ENCODE measurements at regions not wholly inside any gene's neighbourhood (a gene's known extent, or its start where the extent isn't known, plus 50 kb on each side); places are given as distances from the start of the nearest gene placed in this dataset.

- Histone ChIP-seq H3K4me3 (ENCODE audit: low read length in 3 of 3) (no peak overlapping the region), H3K9ac (ENCODE audit: low read length in 3 of 3) (no peak overlapping the region), H3K36me3 (ENCODE audit: control insufficient read depth in 2 of 3, insufficient read depth in 3 of 3, low read length in 3 of 3) (no peaks in the 10 kb centered on the region), H3K27me3 (ENCODE audit: control insufficient read depth, insufficient read depth, low read length) (no peaks in the 10 kb centered on the region), H3K27ac (ENCODE audit: low read depth in 2 of 2, low read length in 2 of 2) (no peak overlapping the region), H3K4me1 (ENCODE audit: control insufficient read depth in 2 of 3, insufficient read depth in 2 of 3, low read depth in 1 of 3, low read length in 3 of 3) (no peaks in the 10 kb centered on the region), H3K9me3 (ENCODE audit: control insufficient read depth in 2 of 3, insufficient read depth in 1 of 3, low read length in 3 of 3) (no peaks in the 10 kb centered on the region)
- DNase-seq (no peak), FAIRE-seq (no peak)
- TF ChIP-seq, protein P1, sequence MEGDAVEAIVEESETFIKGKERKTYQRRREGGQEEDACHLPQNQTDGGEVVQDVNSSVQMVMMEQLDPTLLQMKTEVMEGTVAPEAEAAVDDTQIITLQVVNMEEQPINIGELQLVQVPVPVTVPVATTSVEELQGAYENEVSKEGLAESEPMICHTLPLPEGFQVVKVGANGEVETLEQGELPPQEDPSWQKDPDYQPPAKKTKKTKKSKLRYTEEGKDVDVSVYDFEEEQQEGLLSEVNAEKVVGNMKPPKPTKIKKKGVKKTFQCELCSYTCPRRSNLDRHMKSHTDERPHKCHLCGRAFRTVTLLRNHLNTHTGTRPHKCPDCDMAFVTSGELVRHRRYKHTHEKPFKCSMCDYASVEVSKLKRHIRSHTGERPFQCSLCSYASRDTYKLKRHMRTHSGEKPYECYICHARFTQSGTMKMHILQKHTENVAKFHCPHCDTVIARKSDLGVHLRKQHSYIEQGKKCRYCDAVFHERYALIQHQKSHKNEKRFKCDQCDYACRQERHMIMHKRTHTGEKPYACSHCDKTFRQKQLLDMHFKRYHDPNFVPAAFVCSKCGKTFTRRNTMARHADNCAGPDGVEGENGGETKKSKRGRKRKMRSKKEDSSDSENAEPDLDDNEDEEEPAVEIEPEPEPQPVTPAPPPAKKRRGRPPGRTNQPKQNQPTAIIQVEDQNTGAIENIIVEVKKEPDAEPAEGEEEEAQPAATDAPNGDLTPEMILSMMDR (IDR thresholded peaks at IDR 0.05; ENCODE audit: borderline replicate concordance, extremely low read depth, insufficient read depth), result no peak
- intact Hi-C loops (cut with DNase I), result no loop called here
Measured at GRCh38 chr16:48963901-48964615, 317.6 kb downstream of the CBLN1 start.

DNA sequence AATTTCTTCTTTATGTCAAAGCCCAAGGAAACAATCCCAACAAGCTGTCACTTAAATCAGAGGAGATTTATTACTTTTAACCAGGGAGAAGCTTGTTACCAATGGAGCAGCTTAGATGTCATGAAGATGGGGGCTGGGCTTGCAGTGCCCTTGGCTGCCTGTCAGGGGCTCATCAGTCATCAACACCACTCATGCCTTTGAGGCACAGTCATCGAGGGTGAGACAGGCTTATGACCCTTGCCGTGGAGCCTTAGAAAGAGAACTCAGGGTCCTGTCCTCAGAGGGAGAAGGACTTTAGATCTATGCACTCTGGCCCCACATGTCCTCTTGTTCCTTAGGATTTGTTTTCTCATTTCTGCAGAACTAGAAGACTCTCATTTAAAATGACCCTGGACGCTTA is 318.3 kb downstream of the CBLN1 start:
- no peaks in the 10 kb centered on the region for H3K36me3 ChIP-seq (ENCODE audit: control insufficient read depth in 2 of 3, insufficient read depth in 3 of 3, low read length in 3 of 3)
- no peaks in the 10 kb centered on the region for H3K27me3 ChIP-seq (ENCODE audit: control insufficient read depth, insufficient read depth, low read length)
- TF ChIP-seq, protein P1 (IDR thresholded peaks at IDR 0.05; ENCODE audit: borderline replicate concordance, extremely low read depth, insufficient read depth), result no peak
- no peaks in the 10 kb centered on the region for H3K9me3 ChIP-seq (ENCODE audit: control insufficient read depth in 2 of 3, insufficient read depth in 1 of 3, low read length in 3 of 3)
- H3K4me1 ChIP-seq (ENCODE audit: control insufficient read depth in 2 of 3, insufficient read depth in 2 of 3, low read depth in 1 of 3, low read length in 3 of 3), result no peaks in the 10 kb centered on the region
- no peak overlapping the region for H3K27ac ChIP-seq (ENCODE audit: low read depth in 2 of 2, low read length in 2 of 2)
- DNase-seq, result no peak
- FAIRE-seq, result no peak
- intact Hi-C loops (cut with DNase I), result no loop called here
- H3K9ac ChIP-seq (ENCODE audit: low read length in 3 of 3), result no peak overlapping the region
- no peak overlapping the region for H3K4me3 ChIP-seq (ENCODE audit: low read length in 3 of 3)

DNA sequence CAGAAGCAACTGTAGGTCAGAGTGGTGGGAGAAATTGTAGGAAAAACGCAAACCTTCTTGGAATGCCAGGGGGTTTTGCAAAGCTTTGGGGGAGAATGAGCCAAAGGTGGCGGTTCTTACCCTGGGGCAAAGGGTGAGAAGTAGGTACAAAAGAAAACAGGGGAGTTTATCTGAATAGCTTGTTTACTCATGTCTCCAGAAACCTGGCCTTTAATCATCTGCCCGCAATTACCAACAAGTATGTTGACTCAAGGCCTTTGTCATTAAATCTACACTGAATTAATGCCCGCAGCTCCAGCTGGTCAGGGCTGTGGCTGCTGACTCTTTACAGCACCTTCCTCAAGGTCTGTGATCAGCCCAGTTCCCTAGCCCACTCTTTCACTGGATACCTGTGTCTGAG is 320.1 kb downstream of the CBLN1 start:
- H3K27ac ChIP-seq (ENCODE audit: low read depth in 2 of 2, low read length in 2 of 2), result no peak overlapping the region
- no peak overlapping the region for H3K9ac ChIP-seq (ENCODE audit: low read length in 3 of 3)
- no peaks in the 10 kb centered on the region for H3K27me3 ChIP-seq (ENCODE audit: control insufficient read depth, insufficient read depth, low read length)
- no peak for FAIRE-seq
- H3K9me3 ChIP-seq (ENCODE audit: control insufficient read depth in 2 of 3, insufficient read depth in 1 of 3, low read length in 3 of 3), result no peaks in the 10 kb centered on the region
- no peak for DNase-seq
- intact Hi-C loops (cut with DNase I), result no loop called here
- TF ChIP-seq, protein P1 (IDR thresholded peaks at IDR 0.05; ENCODE audit: borderline replicate concordance, extremely low read depth, insufficient read depth), result no peak
- H3K36me3 ChIP-seq (ENCODE audit: control insufficient read depth in 2 of 3, insufficient read depth in 3 of 3, low read length in 3 of 3), result no peaks in the 10 kb centered on the region
- H3K4me3 ChIP-seq (ENCODE audit: low read length in 3 of 3), result no peak overlapping the region
- H3K4me1 ChIP-seq (ENCODE audit: control insufficient read depth in 2 of 3, insufficient read depth in 2 of 3, low read depth in 1 of 3, low read length in 3 of 3), result no peaks in the 10 kb centered on the region

DNA sequence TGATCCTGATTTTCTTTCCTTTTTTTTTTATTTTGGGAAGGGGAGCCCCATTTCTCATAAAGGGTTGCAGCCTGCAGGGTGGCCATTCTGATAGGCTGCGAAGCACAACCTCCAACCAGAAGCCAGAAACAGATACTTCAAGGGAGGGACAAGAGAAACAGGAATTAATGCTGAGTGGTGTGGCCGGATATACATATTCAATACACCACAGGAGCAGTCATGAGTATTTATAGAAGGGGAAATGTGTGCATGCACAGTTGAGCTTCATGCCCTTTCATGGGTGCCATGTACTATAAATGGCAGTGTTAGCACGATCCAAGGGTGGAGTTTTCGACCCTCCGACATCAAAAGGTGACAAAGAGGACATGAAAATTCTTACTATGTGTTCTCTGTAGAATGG is 320.8 kb downstream of the CBLN1 start:
- H3K36me3 ChIP-seq (ENCODE audit: control insufficient read depth in 2 of 3, insufficient read depth in 3 of 3, low read length in 3 of 3), result no peaks in the 10 kb centered on the region

More for the DNA sequence above, 320.8 kb downstream of the CBLN1 start:
- TF ChIP-seq, protein P1 (IDR thresholded peaks at IDR 0.05; ENCODE audit: borderline replicate concordance, extremely low read depth, insufficient read depth), result no peak
- Histone ChIP-seq H3K27ac (ENCODE audit: low read depth in 2 of 2, low read length in 2 of 2) (no peak overlapping the region), H3K4me1 (ENCODE audit: control insufficient read depth in 2 of 3, insufficient read depth in 2 of 3, low read depth in 1 of 3, low read length in 3 of 3) (no peaks in the 10 kb centered on the region), H3K27me3 (ENCODE audit: control insufficient read depth, insufficient read depth, low read length) (no peaks in the 10 kb centered on the region), H3K9me3 (ENCODE audit: control insufficient read depth in 2 of 3, insufficient read depth in 1 of 3, low read length in 3 of 3) (no peaks in the 10 kb centered on the region), H3K9ac (ENCODE audit: low read length in 3 of 3) (no peak overlapping the region), H3K4me3 (ENCODE audit: low read length in 3 of 3) (no peak overlapping the region)
- intact Hi-C loops (cut with DNase I), result no loop called here
- DNase-seq, result no peak
- FAIRE-seq, result no peak
